H9 (cell line): ENCODE measurements at regions not wholly inside any gene's neighbourhood (a gene's known extent, or its start where the extent isn't known, plus 50 kb on each side); places are given as distances from the start of the nearest gene placed in this dataset.
A peak's percentile ranks its signal among the peaks of the same experiment; 100 is the strongest.

Experiments used
- DNase-seq: peaks from one replicate; pipeline ENCODE4 v3.0.0-alpha.2; 2017
- H2AFZ ChIP-seq: one replicate; pipeline ENCODE4 v1.6.1; 2013; ENCODE audit warnings: mild to moderate bottlenecking, low read length, control low read depth, moderate library complexity
- H2AK5ac ChIP-seq: 2 replicates; pipeline ENCODE4 v1.6.1; 2013; ENCODE audit warnings: low read length, control low read depth, mixed read lengths; ENCODE audit not compliant: insufficient read length
- H2BK120ac ChIP-seq: one replicate; pipeline ENCODE4 v1.6.1; 2013; ENCODE audit warnings: low read depth, mild to moderate bottlenecking, low read length, control low read depth, inconsistent platforms; ENCODE audit not compliant: poor library complexity, severe bottlenecking
- H2BK12ac ChIP-seq: 2 replicates; pipeline ENCODE4 v1.6.1; 2013; ENCODE audit warnings: low read length, control low read depth, mixed read lengths, low read depth; ENCODE audit not compliant: insufficient read length
- H2BK15ac ChIP-seq: 2 replicates; pipeline ENCODE4 v1.6.1; 2013; ENCODE audit warnings: low read depth, low read length, control low read depth
- H2BK20ac ChIP-seq: one replicate; pipeline ENCODE4 v1.6.1; 2013; ENCODE audit warnings: low read depth, mild to moderate bottlenecking, low read length, control low read depth, inconsistent platforms; ENCODE audit not compliant: poor library complexity, severe bottlenecking
- H2BK5ac ChIP-seq: 2 replicates; pipeline ENCODE4 v1.6.1; 2013; ENCODE audit warnings: low read length, control low read depth, mixed read lengths; ENCODE audit not compliant: insufficient read length
- H3K14ac ChIP-seq: 2 replicates; pipeline ENCODE4 v1.6.1; 2013; ENCODE audit warnings: low read length, control low read depth; ENCODE audit not compliant: insufficient read depth
- H3K18ac ChIP-seq: 2 replicates; pipeline ENCODE4 v1.6.1; 2013; ENCODE audit warnings: low read depth, mild to moderate bottlenecking, mixed read lengths, low read length, control low read depth; ENCODE audit not compliant: insufficient read length
- H3K23ac ChIP-seq: 2 replicates; pipeline ENCODE4 v1.6.1; 2013; ENCODE audit warnings: low read length, control low read depth, mixed read lengths, low read depth; ENCODE audit not compliant: insufficient read length
- H3K23me2 ChIP-seq: 2 replicates; pipeline ENCODE4 v1.6.1; 2013; ENCODE audit warnings: low read depth, mild to moderate bottlenecking, mixed read lengths, low read length, control low read depth; ENCODE audit not compliant: insufficient read length, poor library complexity, severe bottlenecking
- H3K27ac ChIP-seq: 2 replicates; pipeline ENCODE4 v1.5.1; 2013; ENCODE audit warnings: low read length, control low read depth, mixed read lengths, low read depth; ENCODE audit not compliant: insufficient read length
- H3K27me3 ChIP-seq: 2 replicates; pipeline ENCODE4 v1.6.1; 2013; ENCODE audit warnings: low read length, control low read depth, inconsistent platforms; ENCODE audit not compliant: insufficient read depth
- H3K4ac ChIP-seq: 2 replicates; pipeline ENCODE4 v1.6.1; 2013; ENCODE audit warnings: low read depth, mild to moderate bottlenecking, control low read depth, inconsistent platforms, low read length, moderate library complexity
- H3K4me1 ChIP-seq: 2 replicates; pipeline ENCODE4 v1.6.1; 2013; ENCODE audit warnings: low read length, control low read depth, inconsistent platforms; ENCODE audit not compliant: insufficient read depth
- H3K4me2 ChIP-seq: 2 replicates; pipeline ENCODE4 v1.6.1; 2013; ENCODE audit warnings: low read length, control low read depth, mixed read lengths; ENCODE audit not compliant: insufficient read length, insufficient read depth
- H3K56ac ChIP-seq: 2 replicates; pipeline ENCODE4 v1.6.1; 2013; ENCODE audit warnings: low read depth, mild to moderate bottlenecking, mixed read lengths, low read length, control low read depth; ENCODE audit not compliant: insufficient read length
- H3K79me1 ChIP-seq: 2 replicates; pipeline ENCODE4 v1.6.1; 2013; ENCODE audit warnings: low read depth, mild to moderate bottlenecking, moderate library complexity, low read length, control low read depth, inconsistent platforms; ENCODE audit not compliant: insufficient read depth, poor library complexity, severe bottlenecking
- H3K79me2 ChIP-seq: 2 replicates; pipeline ENCODE4 v1.6.1; 2013; ENCODE audit warnings: low read length, control low read depth, inconsistent platforms; ENCODE audit not compliant: insufficient read depth
- H3K9ac ChIP-seq: 2 replicates; pipeline ENCODE4 v1.6.1; 2013; ENCODE audit warnings: low read length, control low read depth, mixed read lengths; ENCODE audit not compliant: insufficient read length; ENCODE audit errors: extremely low read depth
- H3K9me3 ChIP-seq: one replicate; pipeline ENCODE4 v1.6.1; 2013; ENCODE audit warnings: low read depth, low read length, inconsistent platforms; ENCODE audit not compliant: control insufficient read depth
- H3T11ph ChIP-seq: one replicate; pipeline ENCODE4 v1.6.1; 2013; ENCODE audit warnings: mild to moderate bottlenecking, low read length, control low read depth, inconsistent platforms
- H4K20me1 ChIP-seq: one replicate; pipeline ENCODE4 v1.6.1; 2013; ENCODE audit not compliant: control insufficient read depth, insufficient read length, insufficient read depth
- H4K5ac ChIP-seq: 2 replicates; pipeline ENCODE4 v1.6.1; 2013; ENCODE audit warnings: low read depth, mild to moderate bottlenecking, mixed read lengths, low read length, control low read depth; ENCODE audit not compliant: insufficient read length
- H4K8ac ChIP-seq: replicated peaks from 2 replicates; pipeline ENCODE4 v1.6.1; 2013; ENCODE audit warnings: low read length, control low read depth, mixed read lengths, low read depth; ENCODE audit not compliant: insufficient read length
- H4K91ac ChIP-seq: 2 replicates; pipeline ENCODE4 v1.6.1; 2013; ENCODE audit warnings: low read depth, mild to moderate bottlenecking, moderate library complexity, mixed read lengths, low read length, control low read depth; ENCODE audit not compliant: insufficient read length
- H3K27ac Mint-ChIP-seq, 3 experiments: 2 replicates in 2 of 3; 3 replicates in 1 of 3; pipeline ENCODE4 v1.8.0; 2020 to 2021; ENCODE audit warnings: mixed read lengths in 3 of 3, mild to moderate bottlenecking in 1 of 3, moderate library complexity in 1 of 3
- H3K27me3 Mint-ChIP-seq: 2 replicates; pipeline ENCODE4 v1.8.0; 2021; ENCODE audit warnings: low read depth, mild to moderate bottlenecking, moderate library complexity, mixed read lengths
- H3K36me3 Mint-ChIP-seq, 3 experiments: 2 replicates in 2 of 3; 3 replicates in 1 of 3; pipeline ENCODE4 v1.8.0; 2020 to 2021; ENCODE audit warnings: low read depth in 3 of 3, mixed read lengths in 3 of 3; ENCODE audit not compliant: insufficient read depth in 1 of 3
- H3K4me1 Mint-ChIP-seq, 2 experiments: 2 replicates each; pipeline ENCODE4 v1.8.0; 2020; ENCODE audit warnings: mixed read lengths in 2 of 2
- H3K4me3 Mint-ChIP-seq, 2 experiments: 2 replicates in 1 of 2; 3 replicates in 1 of 2; pipeline ENCODE4 v1.8.0; 2020 to 2021; ENCODE audit warnings: mild to moderate bottlenecking in 2 of 2, mixed read lengths in 2 of 2, moderate library complexity in 1 of 2
- H3K9me3 Mint-ChIP-seq, 2 experiments: 2 replicates in 1 of 2; 3 replicates in 1 of 2; pipeline ENCODE4 v1.8.0; 2020; ENCODE audit warnings: mild to moderate bottlenecking in 2 of 2, mixed read lengths in 2 of 2, moderate library complexity in 1 of 2
- WGBS: extraction: QIAGEN DNeasy Blood & Tissue Kit; methylation state at CpG from one replicate; pipeline ENCODE4 v1.1.7; 2013; ENCODE audit warnings: missing lambda C conversion rate, low lambda C conversion rate, mixed read lengths; ENCODE audit not compliant: insufficient read length; ENCODE audit errors: extremely low coverage; 5-methylcytosine and 5-hydroxymethylcytosine counted together
- TF ChIP-seq, protein P1 (sequence below): fragments of 200-600 bp; sonication (generic); conservative IDR thresholded peaks from 3 replicates; pipeline ENCODE4 v1.8.0; 2021; ENCODE audit warnings: antibody characterized with exemption, mild to moderate bottlenecking

DNA sequence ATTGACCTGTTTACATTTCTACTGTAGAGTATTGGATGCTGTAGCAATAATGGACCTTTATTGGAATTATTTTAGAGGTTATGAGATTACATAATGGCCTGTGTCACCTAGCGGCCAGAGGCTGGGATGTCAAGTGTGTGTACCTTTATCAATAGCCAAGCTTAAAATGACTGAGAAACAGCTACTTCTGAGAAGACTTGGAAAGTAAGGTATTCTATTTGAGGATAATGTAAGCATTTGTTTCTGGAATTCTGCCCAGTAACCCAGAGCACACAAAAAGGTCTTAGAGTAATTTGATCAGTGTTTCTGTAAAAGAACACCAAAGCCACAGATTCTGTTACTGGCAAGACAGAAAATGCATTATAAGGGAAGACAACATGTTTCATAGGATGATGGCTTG, 116.8 kb downstream of the MACIR start:
- H2BK5ac ChIP-seq = no peak overlapping the region
- H3K18ac ChIP-seq = no peak overlapping the region
- no peaks in the 10 kb centered on the region for H3K79me1 ChIP-seq
- no peak overlapping the region for H4K91ac ChIP-seq
- H2AK5ac ChIP-seq = no peak overlapping the region
- H3K23me2 ChIP-seq = no peaks in the 10 kb centered on the region
- no peaks in the 10 kb centered on the region for H3K27me3 ChIP-seq
- H4K20me1 ChIP-seq = no peaks in the 10 kb centered on the region
- H3K56ac ChIP-seq = no peak overlapping the region
- H3K36me3 Mint-ChIP-seq = no peaks in the 10 kb centered on the region
- H3K9me3 ChIP-seq = no peaks in the 10 kb centered on the region
- H3K4me3 Mint-ChIP-seq = no peak overlapping the region
- no peak overlapping the region for H2BK15ac ChIP-seq
- H4K8ac ChIP-seq = no peak overlapping the region
- H3K27me3 Mint-ChIP-seq = peaks cover 3% of the 10 kb centered on the region; the same call in 1 of the 2 replicates
- H2BK20ac ChIP-seq = no peak overlapping the region
- H3K27ac Mint-ChIP-seq = no peak overlapping the region
- WGBS = no CpG with 5 or more reads among the region's 1 CpG
- no peak for DNase-seq
- no peak overlapping the region for H3K27ac ChIP-seq
- no peaks in the 10 kb centered on the region for H3K79me2 ChIP-seq
- no peak overlapping the region for H3K9ac ChIP-seq
- H3T11ph ChIP-seq = no peak overlapping the region
- H2AFZ ChIP-seq = no peak overlapping the region
- no peak overlapping the region for H2BK12ac ChIP-seq
- H3K9me3 Mint-ChIP-seq = no peaks in the 10 kb centered on the region
- no peak overlapping the region for H4K5ac ChIP-seq
- no peak overlapping the region for H3K14ac ChIP-seq
- no peaks in the 10 kb centered on the region for H3K4me1 ChIP-seq
- no peak overlapping the region for H2BK120ac ChIP-seq
- no peak overlapping the region for H3K4ac ChIP-seq
- H3K23ac ChIP-seq = no peak overlapping the region
- peaks cover 5% of the 10 kb centered on the region in 2 experiments; a peak in 2 of 4 replicates for H3K4me1 Mint-ChIP-seq
- H3K4me2 ChIP-seq = no peak overlapping the region
- TF ChIP-seq, protein P1, sequence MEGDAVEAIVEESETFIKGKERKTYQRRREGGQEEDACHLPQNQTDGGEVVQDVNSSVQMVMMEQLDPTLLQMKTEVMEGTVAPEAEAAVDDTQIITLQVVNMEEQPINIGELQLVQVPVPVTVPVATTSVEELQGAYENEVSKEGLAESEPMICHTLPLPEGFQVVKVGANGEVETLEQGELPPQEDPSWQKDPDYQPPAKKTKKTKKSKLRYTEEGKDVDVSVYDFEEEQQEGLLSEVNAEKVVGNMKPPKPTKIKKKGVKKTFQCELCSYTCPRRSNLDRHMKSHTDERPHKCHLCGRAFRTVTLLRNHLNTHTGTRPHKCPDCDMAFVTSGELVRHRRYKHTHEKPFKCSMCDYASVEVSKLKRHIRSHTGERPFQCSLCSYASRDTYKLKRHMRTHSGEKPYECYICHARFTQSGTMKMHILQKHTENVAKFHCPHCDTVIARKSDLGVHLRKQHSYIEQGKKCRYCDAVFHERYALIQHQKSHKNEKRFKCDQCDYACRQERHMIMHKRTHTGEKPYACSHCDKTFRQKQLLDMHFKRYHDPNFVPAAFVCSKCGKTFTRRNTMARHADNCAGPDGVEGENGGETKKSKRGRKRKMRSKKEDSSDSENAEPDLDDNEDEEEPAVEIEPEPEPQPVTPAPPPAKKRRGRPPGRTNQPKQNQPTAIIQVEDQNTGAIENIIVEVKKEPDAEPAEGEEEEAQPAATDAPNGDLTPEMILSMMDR = peak; percentile 46; the same call in 2 of the 3 replicates
